ENCODE measurements at regions not wholly inside any gene's neighbourhood (a gene's known extent, or its start where the extent isn't known, plus 50 kb on each side); places are given as distances from the start of the nearest gene placed in this dataset.

GRCh38 chr3:176431991-176432390 is 765.3 kb downstream of the TBL1XR1 start:
- no peak for TF ChIP-seq RXRA (CRISPR knock-in tag; IDR thresholded peaks at IDR 0.05)
- no peak for TF ChIP-seq ZNF274 (CRISPR knock-in tag; IDR thresholded peaks at IDR 0.05)
- no peak for TF ChIP-seq MXD3 (CRISPR knock-in tag; IDR thresholded peaks at IDR 0.05)
- TF ChIP-seq SNAPC4 (CRISPR knock-in tag; IDR thresholded peaks at IDR 0.05): no peak
